COLO668 (cell line): ENCODE measurements at regions not wholly inside any gene's neighbourhood (a gene's known extent, or its start where the extent isn't known, plus 50 kb on each side); places are given as distances from the start of the nearest gene placed in this dataset.

Source experiments
- DNase-seq: peaks from one replicate; lab custom pipeline; 2025; ENCODE audit not compliant: unreplicated experiment; lab: John Stamatoyannopoulos, UW

DNA sequence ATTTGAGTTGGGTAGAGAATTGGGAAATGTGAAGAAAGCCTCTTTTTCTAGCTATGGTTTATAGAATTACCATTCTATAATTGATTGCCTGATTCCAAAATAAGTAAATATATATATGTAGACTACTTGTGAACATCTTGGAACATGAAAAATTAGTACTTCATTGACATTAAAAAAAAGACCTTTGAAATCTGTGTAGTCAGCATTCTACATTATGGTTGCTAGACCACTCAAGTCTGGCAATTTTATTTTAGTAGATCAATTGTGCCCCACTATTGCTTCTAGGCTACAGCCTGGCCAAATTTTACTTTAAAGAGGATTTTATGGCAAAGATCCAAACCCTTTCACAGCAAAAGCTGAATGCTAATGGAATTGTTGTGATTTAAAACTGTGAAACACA, 279.8 kb downstream of the IKZF2 start:
- DNase-seq: no peak

DNA sequence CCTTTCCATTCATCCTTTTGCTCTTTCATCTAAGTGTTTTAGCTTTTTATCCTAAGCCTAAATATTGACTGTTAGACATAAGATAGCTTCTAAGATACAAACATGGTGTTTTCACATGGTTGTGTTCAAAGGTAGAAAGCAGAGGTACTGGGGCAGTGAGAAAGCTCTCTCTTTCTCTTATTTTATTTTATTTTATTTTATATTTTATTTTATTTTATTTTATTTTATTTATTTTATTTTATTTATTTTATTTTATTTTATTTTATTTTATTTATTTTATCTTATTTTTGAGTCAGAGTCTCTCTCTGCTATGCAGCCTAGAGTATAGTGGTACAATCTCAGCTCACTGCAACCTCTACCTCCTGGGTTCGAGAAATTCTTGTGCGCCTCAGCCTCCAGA, 287.2 kb downstream of the IKZF2 start:
- no peak for DNase-seq

DNA sequence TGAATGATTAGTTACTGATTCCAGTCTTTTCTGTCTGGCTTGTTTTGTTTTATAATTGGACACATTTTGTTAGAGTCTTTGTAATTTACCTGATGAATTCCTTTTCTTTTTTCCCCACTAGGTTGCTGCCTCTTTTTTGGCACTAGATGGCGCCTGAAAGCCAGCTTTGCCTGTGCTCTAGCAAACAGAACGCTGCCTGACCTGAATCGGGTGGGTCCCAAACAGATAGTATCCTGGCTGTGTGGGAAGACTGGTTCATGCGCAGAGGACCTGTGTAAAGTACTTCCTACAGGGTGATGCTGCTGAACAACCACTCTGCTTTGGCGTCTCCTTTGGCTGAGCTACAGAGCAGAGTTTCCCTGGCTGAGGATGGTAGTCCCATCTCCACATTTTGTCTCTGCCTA, 288.2 kb downstream of the IKZF2 start:
- DNase-seq: peak; percentile 32

DNA sequence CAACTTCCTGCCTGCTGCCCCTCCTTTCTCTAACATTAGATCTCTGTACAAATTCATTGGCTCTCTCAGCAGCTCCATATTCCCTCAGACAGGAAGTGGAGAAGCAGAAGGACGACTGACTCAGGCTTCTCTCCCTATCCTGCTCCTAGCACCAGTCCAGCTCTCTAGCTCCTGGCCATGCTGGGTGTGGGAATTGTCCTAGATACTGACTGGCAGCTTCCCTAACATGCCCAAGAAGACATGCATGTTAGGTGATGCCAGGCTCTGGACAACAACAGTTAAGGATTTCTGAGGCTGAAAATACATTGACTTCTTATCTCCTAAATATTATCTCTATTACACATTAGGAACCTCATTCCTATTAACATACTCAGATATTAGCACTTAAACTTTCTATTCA, 292.9 kb downstream of the IKZF2 start:
- no peak for DNase-seq

DNA sequence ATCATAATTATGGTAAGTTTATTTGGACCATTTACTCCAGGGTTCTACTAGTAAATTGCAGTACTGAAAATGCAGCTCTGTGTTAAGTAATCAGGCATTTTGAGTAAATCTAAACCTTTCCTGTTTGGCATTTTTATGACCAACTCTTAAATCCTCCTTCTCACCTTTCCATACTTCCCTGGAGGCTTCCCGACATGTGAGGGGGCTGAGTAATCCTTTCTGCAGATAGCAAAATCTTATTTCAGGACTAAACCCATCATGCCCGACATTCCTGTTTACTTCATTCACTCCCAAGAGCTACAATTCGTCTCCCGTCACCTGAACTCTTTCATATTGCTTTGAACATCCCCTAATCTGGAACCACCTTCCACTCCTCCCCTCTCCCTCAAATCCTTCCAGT, 296.6 kb downstream of the IKZF2 start:
- DNase-seq: no peak

DNA sequence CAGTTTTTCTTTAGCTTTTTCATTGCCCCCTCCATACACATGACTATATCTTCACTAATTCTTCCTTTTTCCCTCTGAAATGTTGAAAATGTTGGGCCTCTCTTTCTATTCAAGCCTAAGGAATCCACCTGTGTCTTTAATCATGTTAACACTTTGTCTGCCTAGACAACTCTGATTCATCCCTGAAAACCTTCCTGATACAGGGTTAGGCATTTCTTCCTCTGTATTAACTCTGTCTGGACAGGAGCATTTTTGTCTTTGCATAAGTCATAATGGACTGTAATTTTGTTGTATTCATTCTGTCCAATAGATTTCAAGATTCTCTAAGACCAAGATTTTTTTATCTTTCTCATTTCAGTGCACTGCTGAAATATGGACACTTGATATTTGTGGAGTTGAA, 297.3 kb downstream of the IKZF2 start:
- DNase-seq: no peak

DNA sequence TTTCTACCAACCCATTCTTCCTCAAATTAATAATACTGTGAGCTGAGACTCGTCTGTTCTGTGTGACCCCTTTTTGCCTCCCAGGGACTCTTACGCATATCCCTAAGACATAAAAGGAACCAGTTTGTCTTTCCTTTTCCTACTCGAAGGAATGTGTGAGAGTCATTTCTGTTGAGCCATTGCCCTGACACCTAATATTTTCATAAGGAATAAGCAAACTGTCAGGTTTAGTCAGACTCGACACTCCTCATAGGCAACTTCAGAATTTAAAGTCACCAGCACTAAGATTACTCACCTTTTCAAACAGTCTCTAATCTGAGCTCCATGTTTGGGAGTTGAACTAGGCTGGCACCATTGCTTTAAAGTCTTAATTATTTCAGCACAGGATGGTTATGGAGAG, 305.5 kb downstream of the IKZF2 start:
- no peak for DNase-seq

DNA sequence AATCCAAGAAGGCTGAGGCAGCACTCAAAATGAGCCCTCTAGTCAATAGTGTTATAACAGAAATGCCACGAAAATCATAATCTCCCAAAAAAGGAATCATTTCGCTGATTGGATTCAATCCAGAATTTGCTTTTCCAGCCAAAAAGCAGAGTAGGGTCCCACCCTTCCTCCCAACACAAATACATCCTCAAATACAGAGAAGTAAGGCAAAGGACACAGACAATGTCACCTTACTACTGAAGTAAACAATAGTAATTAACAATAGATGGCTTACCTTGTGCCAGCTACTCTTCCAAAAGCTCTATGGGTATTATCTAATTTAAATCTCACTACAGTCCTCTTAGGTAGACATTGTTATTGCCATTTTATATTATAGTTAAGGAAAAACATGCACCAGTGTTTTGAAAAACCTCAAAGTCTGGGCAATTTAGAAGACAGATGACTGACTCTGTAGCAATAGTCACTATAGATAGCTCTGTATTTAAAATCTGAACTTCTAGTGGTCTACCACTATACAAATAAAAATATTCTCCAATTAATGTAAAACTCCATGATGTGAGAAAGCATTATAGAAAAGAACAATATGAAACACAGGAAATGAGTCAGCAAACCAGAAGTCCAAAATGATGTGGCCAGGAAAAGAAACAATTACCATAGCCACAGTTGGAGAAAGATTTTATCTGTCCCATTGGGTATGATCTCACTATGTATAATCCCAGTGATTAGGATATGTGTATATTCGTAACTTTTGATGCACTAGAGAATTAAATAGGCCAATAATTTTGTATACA, 305.0 kb upstream of the ERBB4 start:
- DNase-seq: no peak

DNA sequence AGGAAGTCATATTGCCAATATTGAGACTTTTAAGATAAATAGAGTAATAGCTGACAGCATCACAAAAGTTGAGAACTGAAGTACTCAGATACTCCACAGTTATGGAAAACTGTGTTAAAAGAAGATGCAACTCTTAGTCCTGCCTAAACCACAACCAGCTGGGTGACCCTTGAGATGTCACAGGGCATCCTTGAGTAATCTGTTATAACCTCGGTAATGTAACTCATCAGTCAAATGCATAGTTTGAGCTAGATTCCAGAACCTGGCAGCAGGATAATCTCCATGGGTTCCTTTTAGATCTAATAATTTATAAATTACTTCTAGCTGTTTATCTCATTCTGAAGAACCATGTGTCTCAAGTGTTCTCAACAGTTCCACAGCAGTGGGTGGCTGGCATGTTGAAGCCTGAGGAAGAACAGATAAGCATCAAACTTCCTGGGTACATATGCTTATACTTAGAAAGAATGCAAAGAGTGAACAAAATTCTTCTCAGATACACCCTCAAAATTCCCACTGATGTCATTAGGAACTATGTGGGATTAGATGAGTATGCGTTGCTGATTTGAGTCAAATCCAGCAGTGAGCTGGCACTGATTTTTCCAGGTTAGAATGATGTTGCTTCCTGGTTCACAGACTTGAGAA, 304.1 kb upstream of the ERBB4 start:
- DNase-seq: no peak

DNA sequence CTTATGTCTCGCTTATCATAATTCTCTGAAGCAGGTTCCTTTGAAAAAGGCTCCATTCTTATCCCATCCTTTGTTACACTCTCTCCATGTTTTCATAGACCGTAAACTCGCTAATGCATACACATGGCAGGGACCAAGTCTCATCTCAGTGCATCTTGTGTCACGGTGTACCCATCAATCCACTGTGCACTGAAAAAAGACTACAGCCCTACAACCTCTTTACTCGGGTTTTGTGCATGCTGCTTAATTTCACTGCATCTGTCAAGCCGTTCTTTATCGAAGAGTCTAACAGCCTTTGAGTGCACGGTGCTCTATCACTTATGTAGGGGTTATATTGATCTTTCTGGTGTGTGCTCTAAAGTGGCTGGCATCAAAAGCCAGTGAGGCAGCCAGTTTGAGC, 302.9 kb upstream of the ERBB4 start:
- no peak for DNase-seq

DNA sequence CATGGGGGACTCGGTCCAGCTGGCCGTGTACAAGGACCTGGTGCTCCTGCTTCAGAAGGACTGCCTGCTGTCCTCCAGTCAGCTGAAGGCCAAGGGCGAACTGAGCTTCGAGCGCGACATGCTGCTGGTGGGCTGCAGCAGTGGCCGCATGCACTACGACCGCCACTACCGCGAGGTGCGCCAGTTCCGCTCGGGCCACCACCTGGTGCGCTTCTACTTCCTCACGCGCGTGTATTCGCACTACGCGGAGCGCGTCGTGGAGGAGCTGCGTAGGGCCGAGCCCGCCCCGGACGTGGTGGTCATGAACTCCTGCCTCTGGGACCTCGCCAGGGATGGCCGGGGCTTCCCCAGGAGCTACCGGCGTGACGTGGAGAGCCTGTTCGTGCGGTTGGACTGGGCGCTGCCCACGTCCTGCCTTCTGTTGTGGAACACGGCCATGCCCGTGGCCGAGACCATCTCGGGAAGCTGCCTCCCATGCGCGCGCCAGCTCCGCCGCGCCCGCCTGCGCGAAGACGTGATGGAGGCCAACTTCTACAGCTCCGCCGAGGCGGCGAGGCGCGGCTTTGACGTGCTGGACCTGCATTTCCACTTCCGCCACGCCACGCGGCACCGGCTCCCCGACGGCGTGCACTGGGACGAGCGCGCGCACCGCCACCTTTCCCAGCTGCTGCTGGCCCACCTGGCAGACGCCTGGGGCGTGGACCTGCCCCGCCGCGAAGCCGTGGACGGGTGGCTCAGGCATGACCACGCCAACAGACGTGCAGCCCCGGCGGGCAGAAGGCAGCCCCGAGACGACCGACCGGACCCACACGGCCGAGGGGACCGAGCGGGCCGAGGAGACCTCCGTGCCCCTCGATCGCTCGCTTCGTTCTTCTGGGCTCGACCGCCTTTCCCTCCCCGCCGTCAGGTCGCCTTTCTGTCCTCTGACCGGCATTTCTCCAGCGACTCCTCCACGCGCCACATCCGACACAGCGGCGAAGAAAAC, 293.9 kb upstream of the ERBB4 start:
- DNase-seq: no peak

DNA sequence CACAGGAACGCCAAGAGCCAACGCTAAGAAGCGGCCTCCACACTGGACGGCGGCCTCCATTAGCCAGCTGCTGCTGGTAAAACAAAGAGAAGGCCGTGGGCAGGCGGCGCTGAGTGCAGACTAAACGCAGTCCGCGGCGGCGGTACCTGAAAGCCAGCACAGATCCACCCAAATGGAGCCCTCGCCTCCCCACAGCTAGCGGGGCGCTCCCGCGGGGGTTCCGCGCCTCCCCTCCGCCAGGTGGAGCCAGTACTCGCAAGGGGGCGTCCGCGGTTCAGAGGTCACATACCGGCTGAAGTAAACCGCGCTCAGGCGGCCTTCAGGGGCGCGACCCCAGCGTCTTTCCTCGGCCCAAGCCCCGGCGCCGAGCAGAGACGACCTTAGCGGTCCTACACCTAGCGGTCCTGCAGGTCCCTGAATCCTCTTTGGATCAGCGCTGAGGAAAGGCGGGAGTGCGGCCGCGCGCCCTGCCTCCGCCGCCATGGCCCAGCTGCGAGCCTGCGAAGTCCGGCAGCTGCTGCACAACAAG, 293.1 kb upstream of the ERBB4 start:
- DNase-seq: no peak

DNA sequence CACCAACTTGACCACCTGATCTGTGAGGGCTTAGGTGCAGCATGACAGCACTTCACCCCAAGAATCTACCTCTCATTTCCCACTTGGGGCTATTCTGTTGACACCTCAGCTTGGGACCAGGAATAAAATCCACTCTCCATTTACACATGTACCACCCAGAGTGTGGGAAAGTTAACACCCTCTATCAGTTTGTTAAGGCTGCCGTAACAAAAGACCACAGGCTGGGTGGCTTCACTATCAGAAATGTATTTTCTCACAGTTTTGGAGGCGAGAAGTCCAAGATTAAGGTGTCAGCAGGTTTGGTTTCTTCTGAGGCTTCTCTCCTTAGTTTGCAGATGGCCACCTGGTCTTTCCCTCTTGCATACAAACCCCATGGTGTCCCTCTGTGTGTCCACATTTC, 277.7 kb upstream of the ERBB4 start:
- no peak for DNase-seq

DNA sequence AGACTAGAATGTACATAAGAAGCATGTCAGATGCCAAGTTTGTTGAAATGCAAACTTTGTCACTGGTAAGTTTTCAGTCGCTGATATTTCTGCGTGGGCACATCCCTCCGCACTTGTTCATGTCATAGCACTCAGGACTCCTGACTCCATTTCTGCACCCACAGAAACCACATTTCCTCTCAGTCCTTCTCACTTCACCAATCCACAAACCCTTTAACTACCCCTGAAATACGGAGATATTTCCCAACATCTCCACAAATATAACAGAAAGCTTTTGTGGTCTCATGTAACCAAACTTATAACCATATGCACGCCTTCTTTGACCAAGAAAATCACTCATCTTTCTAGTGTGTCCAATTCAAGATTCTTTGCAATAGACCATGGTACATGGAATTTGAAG, 276.9 kb upstream of the ERBB4 start:
- DNase-seq: no peak

DNA sequence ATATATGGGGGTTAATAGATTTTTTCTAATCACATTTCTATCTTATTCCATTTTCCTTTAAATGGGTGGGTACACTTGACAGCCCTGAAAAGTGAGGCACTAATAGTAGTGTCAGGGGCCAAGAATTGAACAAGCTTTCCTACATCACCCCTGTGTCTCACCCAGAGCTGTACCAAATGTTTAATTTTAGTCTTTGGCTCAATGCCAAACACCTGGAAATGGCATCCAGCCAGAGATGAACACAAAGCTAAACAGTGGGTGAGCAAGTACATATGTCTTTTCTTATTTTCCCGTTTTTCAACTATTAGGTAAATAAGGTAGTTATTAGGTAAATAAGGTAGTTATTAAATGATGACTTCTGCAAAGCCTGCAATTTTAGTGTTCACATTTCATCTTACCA, 276.3 kb upstream of the ERBB4 start:
- peak; percentile 42 for DNase-seq

DNA sequence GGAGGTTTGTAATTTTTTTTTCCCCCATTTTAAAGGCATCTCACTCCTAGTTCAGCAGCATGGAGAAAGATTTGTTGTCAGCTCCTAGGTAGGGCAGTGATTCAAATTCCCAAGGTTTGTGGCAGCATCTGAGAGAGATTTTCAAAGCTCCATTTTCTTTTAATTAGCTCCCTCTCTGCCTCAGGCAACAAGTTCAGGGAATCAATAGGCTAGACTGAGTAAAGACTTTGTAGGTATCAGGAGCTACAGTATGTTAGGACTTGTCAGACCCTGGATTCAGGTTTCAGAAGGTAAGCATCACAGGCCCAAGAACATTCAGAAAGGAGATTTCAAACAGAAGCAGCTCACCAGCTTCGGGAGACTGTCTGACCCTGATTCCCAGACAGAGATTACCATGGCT, 273.3 kb upstream of the ERBB4 start:
- DNase-seq: no peak

DNA sequence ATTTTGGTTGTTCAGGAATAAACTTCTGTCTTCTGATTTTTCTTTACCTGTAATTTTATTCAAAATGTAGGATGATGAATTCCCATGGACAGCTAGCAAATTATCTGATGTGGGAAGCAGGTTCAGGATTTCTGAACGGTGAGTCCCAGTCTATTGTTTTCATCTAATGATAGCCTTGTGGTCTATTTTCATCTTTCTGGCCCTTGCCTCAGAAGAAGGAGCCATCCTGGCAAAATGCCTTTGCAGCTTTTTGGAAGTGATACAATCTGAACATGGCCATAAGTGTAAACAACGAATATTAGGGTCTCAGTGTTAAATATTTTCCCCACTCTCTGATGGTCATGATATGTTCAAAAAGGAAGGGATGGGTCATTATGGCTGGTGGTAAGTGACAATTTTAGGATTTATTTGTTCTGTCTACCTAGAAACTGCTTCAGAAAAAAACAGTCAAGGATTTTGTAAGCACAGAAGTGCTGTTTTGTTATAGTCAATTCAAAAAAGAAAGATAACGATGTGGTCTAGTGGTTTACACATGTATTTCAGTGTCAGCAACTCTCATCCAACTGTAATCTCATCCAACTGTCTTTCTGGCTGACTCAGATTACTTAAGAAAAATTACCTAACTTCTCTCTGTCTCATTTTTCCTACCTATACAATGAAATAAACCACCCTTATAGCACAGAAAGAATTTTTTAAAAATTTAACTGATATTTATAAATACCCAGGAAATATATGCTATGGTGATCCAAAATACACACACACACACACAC, 272.6 kb upstream of the ERBB4 start:
- DNase-seq: no peak

DNA sequence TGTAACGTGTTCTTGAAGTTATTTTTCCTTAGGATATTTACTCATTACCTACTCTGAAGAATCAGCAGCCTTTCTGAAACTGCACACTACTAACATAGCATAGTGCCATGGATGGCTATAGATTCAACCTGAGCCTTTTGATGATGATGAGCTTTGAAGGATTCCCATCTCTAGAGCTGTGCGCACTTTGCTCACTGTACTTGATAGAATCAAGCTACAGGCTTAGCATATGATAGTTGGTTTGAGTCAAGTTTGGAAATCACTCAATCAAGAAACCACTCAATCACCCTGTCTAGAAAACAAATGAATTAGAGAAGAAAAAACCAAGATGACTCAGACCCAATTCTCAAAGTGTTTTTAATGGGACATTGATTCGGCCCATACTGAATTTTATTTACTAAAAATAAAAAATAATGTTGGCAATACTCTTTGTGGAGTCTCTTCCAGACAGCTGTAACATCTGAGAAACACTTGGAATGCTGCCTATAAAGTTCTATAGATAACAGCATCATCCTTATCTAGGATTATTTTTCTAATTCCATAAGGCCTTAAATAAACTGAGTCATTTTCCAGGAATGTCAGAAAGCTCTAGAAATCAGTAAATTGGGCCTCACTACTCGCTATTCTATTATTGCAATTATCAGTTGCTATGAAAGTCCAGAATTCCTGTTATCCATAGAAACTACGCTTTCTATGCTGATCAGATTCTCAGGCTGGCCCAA, 259.0 kb upstream of the ERBB4 start:
- DNase-seq: no peak

DNA sequence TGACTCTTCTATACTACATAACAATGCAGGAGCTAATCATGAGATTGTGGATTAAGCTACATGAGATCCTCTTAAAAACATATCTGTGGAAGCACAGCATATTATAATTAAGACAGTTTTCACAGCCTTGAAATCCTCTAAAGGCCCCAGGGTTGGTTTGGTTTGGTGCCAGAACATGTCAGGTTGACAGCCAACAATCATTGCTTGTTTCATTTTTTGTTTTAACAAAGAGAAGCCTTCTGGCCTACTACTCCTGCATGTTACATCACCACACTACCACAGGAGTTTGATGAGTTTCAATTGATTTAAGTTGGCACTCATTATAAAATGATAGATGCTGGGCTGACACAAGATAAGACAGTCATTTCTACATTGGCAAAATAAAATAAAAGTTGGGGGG, 255.9 kb upstream of the ERBB4 start:
- DNase-seq: no peak

DNA sequence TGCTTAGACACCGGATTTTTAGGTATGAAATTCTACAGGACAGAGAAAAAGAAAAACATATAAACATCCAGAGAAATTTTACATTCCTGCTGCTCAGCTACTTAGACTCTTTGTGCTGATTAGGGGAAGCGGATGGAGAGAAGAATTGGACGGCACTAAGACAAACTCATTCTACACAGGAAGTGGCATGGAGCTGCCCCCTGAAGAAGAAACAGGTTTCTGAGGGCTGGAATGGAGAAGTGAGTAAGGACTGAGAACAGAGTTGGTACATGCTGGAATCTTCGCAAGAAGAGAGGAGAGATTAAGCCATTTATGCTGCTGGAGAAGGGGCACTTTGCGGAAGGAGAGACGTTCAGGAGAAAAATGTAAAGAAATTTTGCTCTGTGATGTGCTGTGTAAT, 253.0 kb upstream of the ERBB4 start:
- no peak for DNase-seq
